HG02610 (cell line): ENCODE measurements at regions not wholly inside any gene's neighbourhood (a gene's known extent, or its start where the extent isn't known, plus 50 kb on each side); places are given as distances from the start of the nearest gene placed in this dataset.
"Not testable (repeated sequence)": the region's sequence is repeated elsewhere in the genome, so short reads cannot be mapped to it uniquely, and the experiment has no call there.

Experiments
- ATAC-seq: cut with Tn5 transposase; IDR thresholded peaks from one replicate; pipeline ENCODE4 v1.9.1; 2021; ENCODE audit warnings: mild to moderate bottlenecking, moderate library complexity; ENCODE audit not compliant: unreplicated experiment

DNA sequence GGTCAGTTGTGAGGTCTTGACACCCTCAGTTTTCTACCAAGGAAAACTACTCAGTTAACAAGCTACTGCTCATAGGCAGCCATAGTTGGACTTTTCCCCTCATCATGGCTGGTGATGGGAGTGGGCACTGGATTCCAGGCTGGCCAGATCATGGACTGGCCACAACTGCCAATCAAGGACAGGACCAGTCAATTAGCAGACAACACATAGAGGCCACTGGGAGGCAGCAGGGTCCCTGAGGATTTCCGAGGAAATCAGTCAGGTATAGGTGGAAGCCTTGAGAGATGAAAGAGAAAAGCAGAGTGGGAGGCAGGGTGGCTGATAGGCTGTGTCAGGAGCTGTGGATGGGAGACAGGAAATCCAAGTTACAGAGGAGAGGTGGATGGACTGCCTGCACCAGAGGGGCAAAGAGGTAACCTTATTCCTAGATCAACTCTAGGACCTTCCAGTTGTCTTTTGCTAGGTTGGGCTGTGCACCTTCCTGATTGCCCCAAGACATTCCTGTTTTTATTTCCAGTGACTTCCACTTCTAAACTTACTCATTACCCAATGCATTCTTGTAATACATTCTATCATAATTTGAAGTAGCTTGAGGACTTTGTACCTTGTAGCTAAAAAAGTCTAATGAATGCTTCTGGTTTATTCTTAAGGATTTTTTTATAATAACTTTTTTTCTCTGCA lies 361.8 kb downstream of the KCNRG start:
- ATAC-seq = no peak

DNA sequence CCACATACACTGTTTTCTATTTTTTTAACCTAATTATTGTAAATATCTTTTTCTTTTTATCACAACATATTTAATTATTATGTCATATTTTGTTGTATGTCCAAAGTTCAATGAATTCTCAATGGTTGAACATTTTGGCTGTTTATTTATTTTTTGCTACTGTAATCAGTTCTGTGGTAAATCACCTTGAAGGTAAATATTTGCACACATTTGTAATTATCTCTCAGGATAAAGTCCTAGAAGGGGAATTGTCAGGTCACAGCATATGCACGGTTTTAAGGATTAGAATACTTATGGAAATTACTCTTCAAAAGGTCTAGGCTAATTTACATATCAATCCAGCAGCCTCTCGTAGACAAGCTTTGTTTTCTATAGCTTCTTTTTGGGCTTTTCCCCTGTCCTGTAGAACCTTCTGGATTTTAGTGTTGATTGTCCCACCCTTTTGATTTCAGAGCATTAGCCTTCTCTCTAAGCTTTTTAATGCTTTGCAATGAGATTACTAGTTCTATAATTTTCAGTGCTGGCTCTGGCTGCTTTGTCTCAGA lies 362.6 kb downstream of the KCNRG start:
- no peak for ATAC-seq

DNA sequence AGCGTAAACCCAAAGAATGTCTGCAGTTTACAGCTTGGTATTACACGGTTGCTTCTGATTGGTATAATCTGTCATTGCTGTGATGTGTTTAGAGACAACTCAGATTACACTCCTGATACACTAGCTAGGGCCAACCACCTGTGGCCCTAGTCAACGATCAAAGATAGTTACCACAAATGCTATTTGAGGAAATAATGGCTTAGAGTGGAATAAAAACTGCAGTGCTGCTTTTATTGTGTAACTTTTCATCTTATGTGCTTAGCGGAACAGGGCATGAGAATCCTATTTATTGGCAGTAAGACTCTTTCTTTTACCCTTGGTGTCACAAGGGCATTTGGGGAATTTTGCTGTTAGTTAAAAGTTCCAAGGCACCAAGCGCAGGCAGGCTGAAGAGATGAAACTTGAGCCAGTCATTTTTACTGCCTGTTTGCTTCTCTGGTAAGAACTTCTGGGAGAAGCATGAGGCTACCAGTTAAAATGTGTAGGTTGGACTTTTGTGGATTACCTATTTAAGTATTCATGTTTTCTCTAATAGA lies 363.3 kb downstream of the KCNRG start:
- no peak for ATAC-seq

DNA sequence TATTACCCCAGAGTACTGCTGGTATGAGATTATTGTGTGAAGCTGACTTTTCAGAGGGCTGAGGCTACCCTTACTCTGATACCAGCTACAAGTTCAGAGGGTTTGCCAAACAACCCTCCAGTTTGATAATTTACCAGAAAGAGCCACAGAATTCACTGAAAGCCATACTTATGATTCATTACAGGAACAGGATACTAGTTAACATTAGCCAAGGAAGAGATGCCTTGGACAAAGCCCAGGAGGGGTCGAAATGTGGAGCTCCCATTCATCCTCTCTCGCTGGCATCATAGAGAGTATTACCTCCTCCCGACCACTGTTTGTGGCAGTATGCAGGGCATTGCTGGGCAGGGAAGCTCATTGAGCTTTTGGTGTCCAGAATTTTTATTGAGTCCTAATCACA lies 364.3 kb downstream of the KCNRG start:
- ATAC-seq = no peak

DNA sequence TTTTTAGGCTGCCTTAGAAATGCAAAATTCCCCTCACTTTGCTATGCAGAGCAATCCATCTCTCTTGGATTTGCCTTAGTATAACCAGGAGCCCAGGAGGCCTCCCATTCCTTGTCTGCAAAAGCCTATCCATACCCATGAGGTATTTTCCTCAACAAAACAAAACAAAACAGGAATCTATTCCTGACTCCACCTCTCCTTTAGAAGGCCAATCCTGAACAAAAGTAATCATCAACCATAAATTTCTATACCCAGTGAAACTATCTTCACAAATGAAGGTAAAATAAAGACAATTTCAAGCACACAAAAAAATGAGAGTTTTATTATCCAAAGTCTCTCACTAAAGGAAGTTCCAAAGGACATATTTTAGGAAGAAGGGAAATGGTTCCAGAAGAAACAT lies 365.7 kb downstream of the KCNRG start:
- no peak for ATAC-seq

DNA sequence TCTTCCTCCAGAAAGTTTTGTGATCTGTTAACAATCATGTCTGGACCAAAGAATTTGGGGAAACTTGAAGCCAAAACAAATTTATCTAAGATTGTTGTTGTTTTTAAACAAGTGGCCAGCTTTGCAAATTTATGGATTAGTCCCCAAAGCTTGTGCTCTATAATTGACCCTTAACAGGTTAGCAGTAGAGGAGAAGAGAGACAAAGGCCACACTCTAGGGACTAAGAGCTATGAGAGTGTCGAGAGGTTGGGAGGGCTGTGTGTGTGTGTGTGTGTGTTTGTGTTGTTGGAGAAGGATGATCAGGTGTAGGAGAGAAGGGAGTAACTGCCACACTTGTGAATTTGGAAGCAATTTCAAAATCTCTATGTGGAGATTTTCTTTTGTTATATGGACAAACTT lies 367.3 kb downstream of the KCNRG start:
- no peak for ATAC-seq

DNA sequence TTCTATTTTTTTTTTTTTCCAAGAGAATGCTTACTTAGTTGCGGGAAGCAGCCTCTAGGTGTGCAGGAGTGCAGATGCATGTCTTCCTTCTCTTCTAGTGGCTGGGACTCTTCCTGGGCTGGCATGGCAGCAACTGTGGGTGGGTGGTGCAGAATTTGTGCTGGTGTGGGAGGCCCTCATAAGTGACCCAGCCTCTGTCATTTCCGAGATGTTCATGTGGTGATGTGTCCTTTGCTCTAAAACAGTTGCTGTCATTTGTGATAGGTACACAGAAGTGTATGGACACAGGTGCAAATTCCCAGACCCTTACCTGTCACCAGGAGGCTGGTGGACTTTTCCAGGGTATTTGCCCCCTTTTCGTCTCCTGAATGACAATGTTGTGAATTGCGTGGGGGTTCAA lies 367.7 kb downstream of the KCNRG start:
- no peak for ATAC-seq

DNA sequence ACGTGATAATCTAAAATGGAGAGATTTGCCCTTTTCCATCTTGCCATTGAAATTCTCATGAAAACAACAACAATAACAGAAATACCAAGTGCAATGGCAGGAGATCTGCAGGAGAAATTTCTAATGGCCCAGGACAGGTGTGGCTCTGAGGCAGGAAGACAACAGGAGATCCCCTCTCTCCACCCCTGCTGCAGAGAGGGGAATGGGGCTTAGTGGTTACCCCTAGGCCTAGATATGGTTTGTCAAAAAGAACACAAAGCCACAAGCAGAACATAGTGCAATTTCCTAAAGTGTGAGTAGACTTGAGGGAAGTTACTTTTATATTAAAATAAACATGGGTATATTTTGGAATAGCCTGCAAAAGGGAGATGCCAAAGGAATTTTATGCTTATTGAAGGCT lies 369.5 kb downstream of the KCNRG start:
- ATAC-seq = no peak

DNA sequence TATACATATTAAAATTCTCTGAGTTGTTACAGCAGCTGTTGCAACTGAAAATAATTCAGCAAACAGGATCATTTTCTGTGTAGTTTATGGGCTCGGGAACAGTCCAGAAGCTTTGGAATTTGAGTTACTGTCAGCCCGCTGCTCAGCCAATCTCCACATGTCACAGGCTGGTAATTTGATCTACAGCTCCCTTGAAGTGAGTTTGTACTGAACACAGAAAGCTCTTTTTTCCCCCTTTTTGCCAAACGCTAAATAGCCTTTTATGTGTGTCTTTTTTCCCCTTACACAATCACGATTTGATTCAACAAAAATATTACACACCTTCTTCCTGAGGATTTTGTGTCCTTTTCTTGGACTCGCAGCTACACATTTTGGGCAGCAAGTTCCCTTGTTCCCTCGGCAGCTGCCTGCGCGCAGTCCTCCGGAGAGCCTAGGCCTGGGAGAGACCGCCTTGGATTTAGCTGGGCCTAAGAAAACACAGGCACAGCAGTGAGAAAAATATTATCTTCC lies 371.4 kb downstream of the KCNRG start:
- ATAC-seq = no peak

DNA sequence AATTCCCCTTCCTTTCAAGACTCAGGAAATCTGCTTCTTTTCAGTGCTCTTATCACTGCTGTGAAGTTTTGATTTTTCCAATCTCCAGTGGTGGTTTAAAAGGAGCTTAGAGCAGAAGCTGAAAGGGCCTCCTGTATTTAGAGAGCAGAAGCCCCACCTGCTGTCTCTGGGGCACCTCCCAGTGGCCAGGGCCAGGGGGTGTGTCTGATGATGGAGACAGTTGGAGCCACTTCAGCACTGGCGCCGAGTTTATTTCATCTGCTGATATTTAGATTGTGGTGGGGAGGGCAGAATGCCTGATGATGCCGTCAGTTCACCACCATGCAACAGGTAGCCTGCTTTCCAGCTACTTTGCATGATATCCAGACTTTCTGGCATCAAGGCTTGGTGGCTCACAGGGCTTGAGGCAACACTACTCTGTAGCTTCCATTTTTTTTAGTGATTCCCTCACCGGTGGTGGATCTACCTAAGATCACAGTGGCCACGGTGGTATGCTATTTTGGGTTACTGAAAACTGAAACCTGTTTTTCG lies 371.9 kb downstream of the KCNRG start:
- no peak for ATAC-seq

DNA sequence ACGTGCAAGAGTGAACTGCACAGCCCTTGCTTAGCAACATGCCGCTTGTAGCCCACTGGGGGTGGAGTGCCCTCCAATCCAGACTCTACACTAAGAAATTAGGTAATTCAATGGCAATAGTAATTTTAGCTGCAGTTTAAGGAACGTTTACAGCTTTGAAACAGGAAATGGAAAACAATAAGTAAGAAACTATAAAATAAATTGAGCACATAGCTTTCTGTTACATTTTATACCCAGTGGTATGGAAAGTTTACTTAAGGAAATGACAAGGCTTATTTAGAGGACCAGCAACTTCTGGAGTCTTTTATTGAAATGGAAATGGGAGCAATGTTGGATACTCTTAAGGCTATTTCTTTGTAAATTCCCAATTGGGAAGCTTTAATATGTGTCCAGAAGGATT lies 373.2 kb downstream of the KCNRG start:
- ATAC-seq = no peak

DNA sequence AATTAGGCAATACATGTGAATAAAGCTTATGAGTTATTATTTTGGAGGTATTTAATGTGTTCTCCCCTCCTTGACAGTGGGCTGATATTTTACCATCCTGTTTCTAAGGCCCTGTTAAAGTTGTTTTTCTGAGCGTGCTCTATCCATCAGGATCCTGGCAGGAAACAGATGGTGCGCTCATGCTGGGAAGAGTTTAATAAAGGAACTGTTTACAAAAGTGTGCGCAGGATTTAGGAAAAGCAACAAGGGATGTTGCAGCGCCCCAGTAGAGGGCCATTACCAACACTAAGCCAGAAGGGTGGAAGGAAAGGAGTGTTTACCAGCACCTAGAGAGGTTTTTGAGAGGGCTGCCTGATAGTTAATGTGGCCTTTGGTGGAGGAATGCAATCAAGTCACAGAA lies 374.5 kb downstream of the KCNRG start:
- ATAC-seq = no peak

DNA sequence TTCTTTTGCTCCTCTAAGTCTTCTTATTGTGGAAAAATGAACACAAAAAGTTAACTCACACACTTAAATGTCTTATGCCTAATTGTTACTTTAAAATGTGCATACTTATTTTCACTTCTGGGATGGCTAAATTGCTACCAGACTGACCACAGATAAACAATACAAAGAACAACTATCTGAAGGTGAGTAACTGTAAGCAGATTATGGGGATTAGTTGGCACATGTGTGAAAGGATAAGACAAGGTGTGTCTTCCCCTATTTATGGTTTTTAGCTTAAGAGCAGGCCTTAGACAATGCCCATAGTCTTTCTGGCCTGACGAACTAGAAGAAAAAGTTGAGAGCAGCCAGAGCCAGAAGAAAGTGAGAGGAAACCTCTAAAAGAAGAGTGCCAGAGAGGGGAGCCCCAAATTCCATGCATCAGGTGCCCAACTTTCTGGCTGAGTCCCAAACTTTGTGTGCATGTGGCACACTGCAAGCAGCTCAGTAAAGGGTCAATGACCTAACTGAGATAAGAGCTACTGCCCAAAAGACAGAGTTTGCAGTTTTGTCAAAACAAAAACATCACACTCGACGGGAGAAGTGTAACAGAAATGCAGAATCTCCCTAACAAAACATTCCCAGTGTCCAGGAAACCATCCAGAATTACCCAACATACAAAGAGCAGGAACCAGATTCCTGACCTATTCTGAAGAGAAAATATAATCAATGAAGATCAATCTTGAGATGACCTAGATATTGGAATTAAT lies 375.4 kb downstream of the KCNRG start:
- no peak for ATAC-seq

DNA sequence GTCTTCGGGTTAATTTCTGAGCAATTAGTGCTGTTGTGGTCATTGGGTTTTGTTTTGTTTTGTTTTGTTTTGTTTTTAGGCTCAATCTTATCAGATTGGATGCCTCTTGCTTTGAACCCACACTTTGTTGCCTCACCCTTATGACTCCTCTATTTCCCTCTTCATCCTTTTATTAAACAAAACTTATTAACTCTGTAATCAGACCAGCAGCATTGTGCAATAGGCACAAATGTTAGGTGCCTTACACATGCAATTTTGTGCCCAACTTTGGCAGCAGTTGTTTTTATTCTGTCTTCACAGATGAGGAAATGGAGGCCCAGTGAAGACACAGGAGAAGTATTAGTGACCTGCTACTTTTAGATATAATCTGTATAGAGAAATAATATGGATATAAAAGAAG lies 377.7 kb downstream of the KCNRG start:
- no peak for ATAC-seq

DNA sequence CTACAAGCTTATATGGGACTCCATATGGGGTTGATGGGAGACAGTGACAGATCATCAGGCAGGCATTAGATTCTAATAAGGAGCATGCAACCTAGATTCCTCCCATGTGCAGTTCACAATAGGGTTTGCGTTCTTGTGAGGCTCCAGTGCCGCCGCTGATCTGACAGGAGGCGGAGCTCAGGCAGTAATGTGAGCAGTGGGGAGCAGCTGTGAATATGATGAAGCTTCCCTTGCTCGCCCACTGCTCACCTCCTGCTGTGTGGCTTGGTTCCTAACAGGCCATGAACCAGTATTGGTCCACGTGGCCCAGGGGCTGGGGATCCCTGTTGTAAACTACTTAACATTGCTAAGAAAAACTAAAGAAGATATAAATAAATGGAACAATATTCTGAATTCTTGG lies 378.4 kb downstream of the KCNRG start:
- no peak for ATAC-seq

DNA sequence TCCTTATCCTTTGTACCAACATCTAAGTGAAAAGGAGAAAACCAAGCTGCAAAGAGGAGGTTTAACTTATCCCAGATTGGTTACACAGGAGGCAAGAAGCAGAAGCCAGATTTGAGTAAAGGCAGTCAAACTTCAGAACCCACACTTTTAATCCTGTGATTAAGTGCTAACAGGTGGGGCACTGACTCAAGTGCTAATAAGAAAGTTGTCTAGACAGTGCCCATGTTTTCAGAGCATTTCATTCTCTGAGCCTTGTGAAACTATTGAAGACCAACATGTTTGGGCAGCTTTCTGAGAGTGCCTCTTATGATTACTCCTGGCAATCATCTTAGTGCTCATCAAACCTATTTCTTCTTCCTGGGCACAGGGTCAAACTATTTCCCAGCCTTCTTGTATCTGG lies 380.8 kb downstream of the KCNRG start:
- ATAC-seq = no peak

DNA sequence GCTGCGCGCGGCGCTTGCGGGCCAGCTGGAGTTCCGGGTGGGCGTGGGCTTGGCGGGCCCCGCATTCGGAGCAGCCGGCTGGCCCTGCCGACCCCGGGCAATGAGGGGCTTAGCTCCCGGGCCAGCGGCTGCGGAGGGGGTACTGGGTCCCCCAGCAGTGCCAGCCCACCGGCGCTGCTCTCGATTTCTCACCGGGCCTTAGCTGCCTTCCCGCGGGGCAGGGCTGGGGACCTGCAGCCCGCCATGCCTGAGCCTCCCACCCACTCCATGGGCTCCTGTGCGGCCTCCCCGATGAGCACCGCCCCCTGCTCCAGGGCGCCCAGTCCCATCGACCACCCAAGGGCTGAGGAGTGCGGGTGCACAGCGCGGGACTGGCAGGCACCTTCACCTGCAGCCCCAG lies 381.4 kb downstream of the KCNRG start:
- not testable (repeated sequence) for ATAC-seq

DNA sequence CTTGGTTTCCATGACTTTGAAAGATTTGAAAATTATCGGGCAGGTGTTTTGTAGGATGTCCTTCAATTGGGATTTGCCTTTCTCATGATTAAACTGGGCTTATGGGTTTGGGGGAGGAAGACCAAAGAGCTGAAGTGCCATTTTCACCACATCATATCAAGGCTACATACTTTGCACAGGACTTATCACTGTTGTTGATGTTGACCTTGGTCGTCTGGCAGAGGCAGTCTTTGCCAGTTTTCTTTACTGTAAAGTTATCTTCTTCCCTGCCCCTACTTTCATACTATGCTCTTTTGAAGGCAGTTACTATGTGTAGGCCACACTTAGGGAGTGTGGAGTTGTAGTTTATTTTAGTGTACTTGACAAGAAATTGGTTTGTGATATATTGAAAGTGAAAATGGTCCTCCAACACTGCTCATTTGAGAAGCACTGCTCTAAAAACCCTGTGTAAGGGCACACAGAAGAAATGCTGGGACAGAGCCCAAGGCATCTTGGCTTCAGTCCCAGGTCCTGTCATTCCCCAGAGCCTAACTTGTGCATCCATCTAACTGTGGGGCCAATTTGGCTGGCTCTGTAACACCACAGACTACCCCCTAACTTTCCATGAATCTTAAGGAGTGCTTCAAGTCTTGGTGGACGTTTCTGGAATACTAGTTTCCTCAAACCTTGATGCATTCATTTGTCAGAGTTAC lies 384.9 kb downstream of the KCNRG start:
- ATAC-seq = no peak

DNA sequence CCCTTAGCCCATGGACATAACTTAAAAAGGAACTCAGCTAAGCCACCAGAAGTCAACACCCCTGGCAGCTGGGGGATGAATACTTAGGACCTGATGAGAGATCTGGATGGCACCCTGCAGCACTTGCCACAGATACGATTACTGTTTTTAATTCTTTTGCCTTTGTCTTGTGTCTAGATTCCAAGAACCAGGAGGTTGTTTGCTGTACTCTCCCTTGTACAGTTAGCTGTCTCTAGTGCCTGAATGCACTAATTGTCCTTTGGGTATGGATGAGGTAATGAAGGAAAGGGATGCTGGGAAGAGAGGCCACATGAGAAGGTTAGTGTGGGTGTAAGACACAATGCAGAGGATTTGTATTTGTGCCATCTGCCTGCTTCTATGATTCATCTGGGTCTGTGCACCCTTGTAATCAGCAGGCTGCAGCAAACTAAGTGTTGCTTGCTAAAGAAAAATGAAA lies 385.8 kb downstream of the KCNRG start:
- no peak for ATAC-seq

DNA sequence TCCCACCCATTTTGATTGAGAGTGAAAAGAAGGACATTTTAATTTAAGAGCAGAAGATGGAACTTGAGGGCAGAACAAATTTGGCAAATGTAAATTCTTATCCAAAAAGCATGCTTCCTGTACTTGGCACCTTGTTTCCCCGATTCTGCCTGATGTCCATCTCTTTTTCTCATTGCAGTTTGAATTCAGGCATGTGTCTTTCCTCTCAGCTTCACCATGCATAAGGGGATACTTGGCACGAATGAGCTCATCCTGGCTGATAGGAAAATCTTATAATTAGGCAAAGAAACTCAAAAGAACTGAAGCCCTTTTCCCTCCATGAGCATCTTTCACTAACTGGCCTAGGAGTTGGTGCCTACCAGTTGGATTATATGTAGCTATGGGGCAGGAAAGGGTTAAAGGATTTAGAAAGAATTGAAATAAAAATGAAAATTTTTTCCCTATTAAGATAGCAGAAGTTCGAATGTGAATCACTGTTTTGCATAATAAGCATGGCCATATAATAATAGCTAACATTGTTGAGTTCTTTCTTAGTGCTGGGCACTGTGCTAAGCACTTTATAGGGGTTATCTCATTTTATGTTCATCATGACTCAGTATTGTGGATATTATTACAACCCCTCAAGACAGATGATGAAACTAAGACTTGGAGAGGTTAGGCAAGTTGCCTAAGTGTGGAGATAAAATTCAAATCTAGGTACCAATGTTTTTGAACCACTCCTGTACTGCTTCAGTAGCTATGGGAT lies 386.6 kb downstream of the KCNRG start:
- no peak for ATAC-seq
